Central memory CD8-positive, alpha-beta T cell (primary cell): ENCODE measurements at regions not wholly inside any gene's neighbourhood (a gene's known extent, or its start where the extent isn't known, plus 50 kb on each side); places are given as distances from the start of the nearest gene placed in this dataset.

Experiments used
- ATAC-seq: fragments of 150-1000 bp; cut with Tn5 transposase; replicated peaks from 2 replicates; pipeline ENCODE4 v1.10.0; 2022; ENCODE audit warnings: mild to moderate bottlenecking, moderate FRiP score, moderate number of reproducible peaks; ENCODE audit not compliant: poor library complexity, severe bottlenecking; ENCODE audit errors: extremely low read depth
- DNase-seq, 2 donors: peaks; one replicate each; pipeline ENCODE4 v3.0.0; 2021; ENCODE audit warnings: low spot score in 2 of 2
- H3K27ac Mint-ChIP-seq: one replicate; pipeline ENCODE4 v1.8.0; 2022; ENCODE audit warnings: low read depth, mild to moderate bottlenecking, moderate library complexity, mixed read lengths
- H3K27me3 Mint-ChIP-seq: one replicate; pipeline ENCODE4 v1.8.0; 2022; ENCODE audit warnings: mixed read lengths
- H3K36me3 Mint-ChIP-seq: one replicate; pipeline ENCODE4 v1.8.0; 2022; ENCODE audit warnings: mild to moderate bottlenecking, moderate library complexity, mixed read lengths; ENCODE audit not compliant: insufficient read depth
- H3K4me1 Mint-ChIP-seq: one replicate; pipeline ENCODE4 v1.8.0; 2022; ENCODE audit warnings: mixed read lengths
- H3K4me3 Mint-ChIP-seq: one replicate; pipeline ENCODE4 v1.8.0; 2022; ENCODE audit warnings: mild to moderate bottlenecking, moderate library complexity, mixed read lengths
- H3K9me3 Mint-ChIP-seq: one replicate; pipeline ENCODE4 v1.8.0; 2022; ENCODE audit warnings: mixed read lengths

DNA sequence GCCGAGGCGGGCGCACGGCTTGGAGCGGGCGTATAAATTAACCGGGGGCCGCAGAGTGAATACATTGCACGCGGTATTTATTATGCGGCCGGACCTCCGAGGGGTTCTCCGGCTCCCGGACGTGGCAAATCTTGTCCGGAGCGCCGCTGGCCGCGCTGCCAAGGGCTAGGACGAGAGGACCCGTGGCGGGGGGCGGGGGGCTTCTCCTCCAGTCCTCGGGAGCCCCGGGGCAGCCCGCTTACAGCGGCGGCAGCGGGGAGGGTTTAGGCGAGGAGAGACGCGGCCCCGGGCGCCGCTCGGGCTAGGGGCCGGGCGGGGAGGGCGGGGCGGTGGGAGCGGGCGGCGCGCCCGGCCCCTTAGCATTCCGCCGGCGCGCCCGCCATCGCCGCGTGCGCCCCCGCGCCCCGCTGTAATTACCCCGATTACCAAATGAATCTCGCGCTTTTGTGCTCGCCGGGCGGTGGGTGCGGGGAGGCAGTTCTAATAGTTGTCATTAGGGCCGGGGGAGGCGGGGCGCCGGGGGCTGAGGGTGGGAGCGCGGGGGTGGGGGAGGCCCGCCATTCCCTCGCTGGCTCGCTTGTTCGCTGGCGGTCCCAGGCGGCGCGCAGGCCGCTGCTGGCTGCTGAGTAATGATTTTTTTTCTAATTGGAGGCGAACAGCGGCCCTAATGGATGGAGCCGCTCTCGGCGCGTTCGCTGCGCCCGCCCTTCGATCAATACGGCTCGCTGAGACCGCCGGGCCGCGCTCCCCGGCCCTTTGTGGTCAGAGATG lies 276.6 kb downstream of the BCOR start:
- Mint-ChIP-seq H3K4me3 (peak overlapping the region; percentile 73), H3K4me1 (peaks cover 7% of the 10 kb centered on the region), H3K27ac (peak overlapping the region; percentile 68), H3K36me3 (no peaks in the 10 kb centered on the region), H3K27me3 (peaks cover 16% of the 10 kb centered on the region), H3K9me3 (no peaks in the 10 kb centered on the region)
- DNase-seq (no peak), ATAC-seq (no peak)

DNA sequence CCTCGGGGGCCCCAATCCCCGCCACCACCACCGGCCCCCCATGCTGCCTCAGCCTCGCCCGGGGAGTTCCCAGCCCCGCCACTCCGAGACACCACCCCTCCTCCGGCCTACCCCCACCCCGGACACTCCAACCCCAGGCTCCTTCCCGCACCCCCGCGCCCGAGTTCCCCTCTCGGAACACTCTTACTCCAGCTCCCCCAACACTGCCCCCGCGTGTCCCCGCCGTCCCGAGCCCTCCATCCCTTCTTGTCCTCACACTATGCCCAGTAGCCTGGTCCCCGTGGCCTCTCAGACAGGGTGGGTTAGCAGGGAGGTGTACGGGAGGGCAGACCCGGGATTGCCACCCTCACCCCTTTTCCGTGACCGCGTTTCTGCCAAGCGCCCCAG lies 276.1 kb downstream of the BCOR start:
- Mint-ChIP-seq H3K36me3 (no peaks in the 10 kb centered on the region), H3K9me3 (no peaks in the 10 kb centered on the region), H3K4me3 (peak overlapping the region; percentile 38), H3K4me1 (peaks cover 7% of the 10 kb centered on the region), H3K27me3 (peaks cover 16% of the 10 kb centered on the region), H3K27ac (no peak overlapping the region)
- DNase-seq: no peak
- no peak for ATAC-seq

DNA sequence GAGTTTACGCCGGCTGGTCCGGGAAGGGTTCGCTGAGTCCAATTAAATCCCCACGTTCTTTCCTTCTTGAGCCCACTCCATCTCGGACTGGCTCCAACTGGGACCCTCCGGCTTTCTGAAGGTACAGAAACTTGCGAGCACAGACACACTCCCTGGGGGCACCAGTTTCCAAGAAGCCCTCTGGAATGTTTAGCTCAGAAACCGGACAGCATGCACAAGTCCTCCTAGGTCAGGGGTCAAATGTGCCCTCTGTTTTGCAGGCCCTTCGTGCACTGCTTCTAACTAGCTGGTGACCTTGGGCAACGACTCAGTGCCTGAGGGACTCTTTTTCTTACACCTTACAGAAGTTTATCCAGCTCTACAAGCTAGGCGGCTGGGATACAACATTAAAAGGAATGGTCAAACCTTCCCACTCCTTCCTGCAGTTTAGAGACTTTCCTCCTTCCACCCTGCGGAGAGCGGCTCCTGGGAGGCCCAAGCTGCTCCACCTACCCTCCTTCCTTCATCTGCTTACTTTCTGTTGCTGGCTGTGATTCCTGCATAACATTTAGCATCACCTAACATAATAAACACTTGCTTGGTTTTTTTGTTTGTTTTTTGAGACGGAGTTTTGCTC lies 275.5 kb downstream of the BCOR start:
- no peak for DNase-seq
- Mint-ChIP-seq H3K9me3 (no peaks in the 10 kb centered on the region), H3K27ac (no peak overlapping the region), H3K27me3 (peaks cover 16% of the 10 kb centered on the region), H3K4me1 (peaks cover 7% of the 10 kb centered on the region), H3K4me3 (peak overlapping the region; percentile 38), H3K36me3 (no peaks in the 10 kb centered on the region)
- ATAC-seq: no peak

DNA sequence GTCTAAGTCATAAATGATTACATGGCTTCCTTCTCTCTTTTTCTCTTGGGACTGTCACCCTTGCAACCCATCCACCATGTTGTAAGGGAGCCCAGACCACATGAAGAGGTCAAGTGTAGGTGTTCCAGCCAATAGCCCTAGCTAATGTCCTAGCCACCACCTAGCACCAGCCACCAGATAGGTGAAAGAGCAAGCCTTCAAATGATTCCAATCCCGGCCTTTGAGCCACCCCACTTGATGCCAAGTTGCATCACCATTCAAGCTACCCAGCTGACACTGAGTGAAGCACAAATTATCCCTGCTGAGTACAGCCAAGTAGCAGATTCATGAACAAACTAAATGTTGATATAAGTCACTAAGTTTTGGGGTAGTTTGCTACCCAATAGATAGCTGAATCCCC lies 274.3 kb downstream of the BCOR start:
- peak overlapping the region; percentile 80 for H3K27ac Mint-ChIP-seq
- H3K9me3 Mint-ChIP-seq: no peaks in the 10 kb centered on the region
- peaks cover 7% of the 10 kb centered on the region for H3K4me1 Mint-ChIP-seq
- no peaks in the 10 kb centered on the region for H3K36me3 Mint-ChIP-seq
- no peak overlapping the region for H3K4me3 Mint-ChIP-seq
- DNase-seq (no peak), ATAC-seq (no peak)
- H3K27me3 Mint-ChIP-seq: peaks cover 12% of the 10 kb centered on the region

DNA sequence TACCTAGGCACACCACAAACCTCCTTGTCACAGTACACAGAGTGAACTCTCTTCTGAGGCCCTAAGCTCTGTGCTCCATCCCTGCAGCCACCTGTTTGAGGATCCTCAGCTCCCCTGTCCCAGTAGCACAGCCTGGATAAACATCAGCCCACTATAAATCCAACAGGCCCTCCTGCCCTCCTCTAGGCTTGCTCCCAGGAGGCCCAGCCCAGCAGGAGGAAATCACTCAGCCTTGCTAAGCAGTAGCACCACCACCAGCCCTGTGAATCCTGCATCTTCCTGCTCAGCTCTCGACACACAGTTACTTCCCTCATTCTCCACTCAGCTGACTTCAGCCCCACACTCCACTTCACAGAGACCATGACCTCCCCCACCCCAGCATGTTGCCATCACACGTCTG lies 273.9 kb downstream of the BCOR start:
- no peak for ATAC-seq

DNA sequence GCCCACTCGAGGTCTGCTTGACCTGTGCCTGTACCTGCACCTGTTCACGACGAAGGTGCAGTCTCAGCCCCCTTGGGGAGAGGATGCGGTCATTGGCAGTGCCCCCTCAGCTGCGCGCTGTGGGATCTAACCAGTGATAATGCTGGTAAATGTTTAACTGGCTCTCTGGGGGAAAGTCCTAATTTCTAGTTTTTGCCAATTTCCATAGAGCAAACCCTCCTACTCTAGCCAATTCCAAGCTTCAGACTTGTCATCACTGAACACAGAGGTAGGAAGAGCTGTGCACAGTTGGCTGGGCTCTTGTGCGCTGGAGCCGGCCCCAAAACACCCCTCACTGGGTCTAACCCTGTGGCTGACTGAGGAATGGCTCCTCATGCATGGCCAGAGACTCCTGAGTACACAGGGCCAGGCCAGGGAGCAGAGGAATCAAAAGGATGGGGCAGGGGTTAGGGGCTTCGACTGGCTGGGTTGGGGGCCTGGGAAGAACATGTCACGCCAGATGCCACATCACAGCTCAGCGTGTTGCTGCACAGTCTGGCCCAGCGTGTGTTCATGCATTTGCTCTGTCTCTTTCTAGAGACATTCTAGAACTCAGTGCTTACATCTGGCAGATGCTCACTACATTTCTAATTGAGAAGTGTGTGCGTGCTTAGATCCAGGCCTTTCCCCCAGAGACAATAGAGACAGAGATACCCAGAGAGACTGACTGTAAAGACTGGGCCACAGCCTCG lies 270.8 kb downstream of the BCOR start:
- DNase-seq: no peak
- ATAC-seq: no peak
- no peaks in the 10 kb centered on the region for H3K27me3 Mint-ChIP-seq
- no peak overlapping the region for H3K27ac Mint-ChIP-seq
- H3K4me1 Mint-ChIP-seq: peaks cover 7% of the 10 kb centered on the region
- no peaks in the 10 kb centered on the region for H3K36me3 Mint-ChIP-seq
- H3K9me3 Mint-ChIP-seq: no peaks in the 10 kb centered on the region
- no peak overlapping the region for H3K4me3 Mint-ChIP-seq

More for the DNA sequence above, 273.9 kb downstream of the BCOR start:
- Mint-ChIP-seq H3K27ac (peak overlapping the region; percentile 80), H3K36me3 (no peaks in the 10 kb centered on the region), H3K27me3 (peaks cover 10% of the 10 kb centered on the region), H3K4me3 (no peak overlapping the region), H3K9me3 (no peaks in the 10 kb centered on the region), H3K4me1 (peaks cover 7% of the 10 kb centered on the region)
- DNase-seq: no peak

DNA sequence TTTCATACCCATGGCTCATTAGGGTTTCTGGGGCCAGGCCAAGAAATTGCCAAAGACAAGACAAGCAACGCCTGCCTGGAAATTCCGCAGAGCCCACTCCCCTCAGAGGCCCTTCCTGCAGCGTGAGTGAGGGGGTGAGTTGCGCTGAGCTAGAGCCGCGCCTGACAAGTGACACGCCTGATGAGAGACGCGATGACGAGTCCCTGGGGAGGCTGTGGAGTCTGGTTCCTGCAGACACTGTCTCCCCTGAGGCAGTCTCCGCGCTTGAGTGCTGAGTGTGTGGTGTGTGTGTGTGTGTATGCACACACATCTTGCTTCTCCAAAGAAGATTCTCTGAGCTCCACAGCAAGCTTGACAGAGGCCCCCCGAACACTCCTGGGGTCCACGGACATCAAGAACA lies 269.8 kb downstream of the BCOR start:
- no peak for DNase-seq
- H3K27me3 Mint-ChIP-seq: no peaks in the 10 kb centered on the region
- H3K36me3 Mint-ChIP-seq: no peaks in the 10 kb centered on the region
- no peaks in the 10 kb centered on the region for H3K9me3 Mint-ChIP-seq
- H3K4me1 Mint-ChIP-seq: peaks cover 7% of the 10 kb centered on the region
- no peak overlapping the region for H3K27ac Mint-ChIP-seq
- ATAC-seq: no peak
- H3K4me3 Mint-ChIP-seq: no peak overlapping the region

DNA sequence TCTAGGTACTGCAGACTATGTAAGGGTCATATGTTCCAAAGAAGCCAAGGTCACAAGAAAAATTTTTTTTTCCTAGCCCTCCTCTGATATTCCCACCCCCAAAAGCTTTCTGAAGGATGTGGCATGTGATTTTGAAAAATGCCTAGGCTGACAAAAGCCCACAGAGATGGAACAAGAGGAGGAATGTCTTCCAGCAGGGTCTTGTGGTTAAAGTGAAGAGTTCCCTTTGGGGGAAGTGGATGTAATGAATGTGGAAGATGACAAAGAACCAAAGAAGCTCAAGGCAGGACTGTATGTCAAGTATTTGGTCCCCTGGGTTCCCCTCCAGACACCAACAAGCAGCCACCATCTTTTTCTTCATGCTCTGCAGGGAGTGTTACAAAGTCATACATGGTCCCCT lies 268.8 kb downstream of the BCOR start:
- Mint-ChIP-seq H3K9me3 (no peaks in the 10 kb centered on the region), H3K4me1 (peaks cover 4% of the 10 kb centered on the region), H3K36me3 (no peaks in the 10 kb centered on the region), H3K27me3 (no peaks in the 10 kb centered on the region), H3K4me3 (no peak overlapping the region), H3K27ac (no peak overlapping the region)
- ATAC-seq: no peak
- no peak for DNase-seq

DNA sequence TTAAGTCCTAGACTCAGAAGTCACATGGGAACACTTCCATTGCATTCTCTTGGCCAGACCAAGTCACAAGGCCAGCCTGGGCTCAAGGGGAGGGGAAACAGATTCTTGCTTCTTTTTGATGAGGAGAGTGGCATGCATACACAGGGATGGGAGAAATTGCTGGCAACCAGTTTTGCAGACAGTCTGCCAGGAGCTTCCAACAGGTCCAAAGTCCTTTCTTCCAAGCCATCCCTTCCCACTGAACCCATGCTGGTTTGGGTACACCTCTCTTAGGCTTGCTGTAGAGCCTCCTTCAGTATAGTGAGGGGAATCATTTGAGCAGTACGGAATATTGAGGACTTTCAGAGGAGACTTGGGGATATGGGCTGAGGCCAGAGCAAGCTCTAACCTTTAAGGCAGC lies 267.8 kb downstream of the BCOR start:
- DNase-seq (no peak), ATAC-seq (no peak)
- Mint-ChIP-seq H3K9me3 (no peaks in the 10 kb centered on the region), H3K27me3 (no peaks in the 10 kb centered on the region), H3K36me3 (no peaks in the 10 kb centered on the region), H3K27ac (no peak overlapping the region), H3K4me3 (no peak overlapping the region), H3K4me1 (no peaks in the 10 kb centered on the region)

DNA sequence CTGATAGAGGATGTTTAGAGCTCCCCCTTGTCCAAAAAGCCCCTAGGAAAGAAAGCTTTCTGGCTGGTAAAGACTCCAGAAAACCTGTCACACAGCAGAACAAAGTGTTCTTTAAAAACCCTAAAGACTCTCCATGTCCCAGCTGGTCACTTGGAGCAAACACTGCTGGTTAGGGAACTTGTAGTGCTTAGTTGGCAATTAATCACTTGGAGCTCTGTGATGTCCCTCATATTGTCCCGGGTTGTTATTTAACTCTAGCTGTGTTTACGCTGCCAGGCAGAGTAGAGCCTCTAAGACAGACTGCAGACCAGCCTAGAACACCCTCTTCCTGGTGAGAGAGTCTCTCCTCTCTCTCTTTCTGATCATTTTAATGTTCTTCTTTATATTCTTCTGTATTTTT lies 267.3 kb downstream of the BCOR start:
- no peak for DNase-seq
- Mint-ChIP-seq H3K9me3 (no peaks in the 10 kb centered on the region), H3K27me3 (no peaks in the 10 kb centered on the region), H3K36me3 (no peaks in the 10 kb centered on the region), H3K27ac (no peak overlapping the region), H3K4me3 (no peak overlapping the region), H3K4me1 (no peaks in the 10 kb centered on the region)
- no peak for ATAC-seq

DNA sequence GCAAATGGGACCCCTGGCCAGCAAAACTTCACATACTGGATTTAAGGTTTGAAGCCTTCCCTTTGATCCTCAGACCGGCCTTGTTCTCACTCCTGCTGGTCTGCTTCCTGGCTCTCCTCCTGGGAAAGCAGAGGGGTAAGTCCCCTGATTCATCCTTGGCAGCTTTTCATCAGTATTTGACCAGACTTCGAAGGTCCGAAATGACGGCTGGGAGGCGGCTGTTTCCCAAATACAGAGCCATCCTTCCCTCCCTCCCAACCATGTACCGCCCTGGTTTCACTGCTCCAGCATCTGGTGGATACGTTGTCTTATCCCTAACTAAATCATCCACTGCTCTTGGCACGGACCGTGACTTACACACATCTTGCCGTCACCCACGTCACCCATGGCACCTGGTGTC lies 265.5 kb downstream of the BCOR start:
- H3K36me3 Mint-ChIP-seq: peaks cover 2% of the 10 kb centered on the region
- no peak overlapping the region for H3K27ac Mint-ChIP-seq
- no peak for ATAC-seq
- DNase-seq: no peak
- H3K9me3 Mint-ChIP-seq: no peaks in the 10 kb centered on the region
- no peaks in the 10 kb centered on the region for H3K4me1 Mint-ChIP-seq
- H3K4me3 Mint-ChIP-seq: no peak overlapping the region
- no peaks in the 10 kb centered on the region for H3K27me3 Mint-ChIP-seq

DNA sequence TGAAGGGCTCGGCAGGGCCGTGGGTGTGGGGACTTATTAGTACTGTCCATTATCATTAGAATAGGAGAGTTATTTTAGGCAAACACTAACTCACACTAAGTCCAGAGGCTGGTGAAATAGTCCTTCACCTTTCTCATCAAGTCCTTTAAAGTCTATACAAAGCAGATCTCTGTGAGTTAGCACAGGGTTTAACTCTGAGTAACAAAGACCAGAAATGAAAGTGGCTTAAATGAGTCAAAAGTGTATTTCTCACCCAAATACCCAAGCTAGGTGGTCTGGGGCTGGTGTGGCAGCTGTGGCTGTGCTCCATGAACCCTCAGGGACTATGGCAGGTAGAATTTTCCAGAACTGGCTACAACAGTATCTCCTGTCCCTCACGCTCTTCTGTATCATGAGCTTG lies 263.2 kb downstream of the BCOR start:
- no peak for ATAC-seq
- H3K4me1 Mint-ChIP-seq: no peaks in the 10 kb centered on the region
- no peaks in the 10 kb centered on the region for H3K27me3 Mint-ChIP-seq
- no peaks in the 10 kb centered on the region for H3K9me3 Mint-ChIP-seq
- no peak for DNase-seq
- H3K4me3 Mint-ChIP-seq: no peak overlapping the region
- no peak overlapping the region for H3K27ac Mint-ChIP-seq
- H3K36me3 Mint-ChIP-seq: peaks cover 2% of the 10 kb centered on the region

DNA sequence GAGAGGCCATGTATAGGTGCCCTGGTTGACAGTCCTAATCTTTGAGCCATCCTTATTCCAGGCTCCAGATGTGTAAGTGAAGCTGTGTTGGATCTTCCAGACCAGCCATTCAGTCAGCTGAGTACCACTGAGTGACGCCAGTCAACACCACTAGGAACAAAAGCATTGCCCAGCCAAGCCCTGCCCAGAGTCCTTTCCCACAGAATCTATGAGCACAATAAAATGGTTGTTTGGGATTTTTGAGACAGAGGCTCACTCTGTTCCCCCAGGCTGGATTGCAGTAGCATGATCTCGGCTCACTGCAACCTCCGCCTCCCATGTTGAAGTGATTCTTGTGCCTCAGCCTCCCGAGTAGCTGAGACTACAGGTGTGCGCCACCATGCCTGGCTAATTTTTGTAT lies 262.5 kb downstream of the BCOR start:
- Mint-ChIP-seq H3K27me3 (no peaks in the 10 kb centered on the region), H3K27ac (no peak overlapping the region), H3K4me1 (no peaks in the 10 kb centered on the region), H3K36me3 (peaks cover 2% of the 10 kb centered on the region), H3K9me3 (no peaks in the 10 kb centered on the region), H3K4me3 (no peak overlapping the region)
- ATAC-seq: no peak
- no peak for DNase-seq
